H1 (cell line): ENCODE measurements at regions not wholly inside any gene's neighbourhood (a gene's known extent, or its start where the extent isn't known, plus 50 kb on each side); places are given as distances from the start of the nearest gene placed in this dataset.

Experiments used
- E2F6 ChIP-seq: IDR thresholded peaks from 2 replicates; pipeline ENCODE4 v1.6.1; 2012; ENCODE audit warnings: inconsistent platforms

- no peak for TF ChIP-seq E2F6
These were observed 276.3 kb upstream of the ZSWIM2 start (continued) for GRCh38 chr2:187125318-187125717.
